ENCODE measurements at regions not wholly inside any gene's neighbourhood (a gene's known extent, or its start where the extent isn't known, plus 50 kb on each side); places are given as distances from the start of the nearest gene placed in this dataset.

DNA sequence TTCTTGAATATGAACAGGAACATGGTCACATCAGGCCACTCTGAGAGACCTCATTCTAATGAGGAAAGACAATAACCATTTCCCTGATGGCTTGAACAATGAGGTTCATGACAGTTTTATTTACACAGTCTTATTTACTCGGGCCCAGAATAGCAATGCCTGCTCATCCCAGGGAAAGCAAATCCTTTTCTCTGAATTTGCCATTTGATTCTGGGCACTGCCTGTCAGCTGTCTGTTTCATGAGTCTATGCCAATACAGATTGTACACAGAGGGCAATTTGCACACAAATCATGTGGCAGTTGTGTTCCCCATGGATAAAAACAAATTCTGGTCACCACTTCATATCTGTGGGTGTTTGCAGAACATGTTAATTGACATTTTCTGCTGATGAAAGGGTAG lies 492.5 kb downstream of the ACTL7B start:
- H3K36me3 Mint-ChIP-seq (ENCODE audit: unreplicated experiment), result no peaks in the 10 kb centered on the region
- TF ChIP-seq, protein P1, sequence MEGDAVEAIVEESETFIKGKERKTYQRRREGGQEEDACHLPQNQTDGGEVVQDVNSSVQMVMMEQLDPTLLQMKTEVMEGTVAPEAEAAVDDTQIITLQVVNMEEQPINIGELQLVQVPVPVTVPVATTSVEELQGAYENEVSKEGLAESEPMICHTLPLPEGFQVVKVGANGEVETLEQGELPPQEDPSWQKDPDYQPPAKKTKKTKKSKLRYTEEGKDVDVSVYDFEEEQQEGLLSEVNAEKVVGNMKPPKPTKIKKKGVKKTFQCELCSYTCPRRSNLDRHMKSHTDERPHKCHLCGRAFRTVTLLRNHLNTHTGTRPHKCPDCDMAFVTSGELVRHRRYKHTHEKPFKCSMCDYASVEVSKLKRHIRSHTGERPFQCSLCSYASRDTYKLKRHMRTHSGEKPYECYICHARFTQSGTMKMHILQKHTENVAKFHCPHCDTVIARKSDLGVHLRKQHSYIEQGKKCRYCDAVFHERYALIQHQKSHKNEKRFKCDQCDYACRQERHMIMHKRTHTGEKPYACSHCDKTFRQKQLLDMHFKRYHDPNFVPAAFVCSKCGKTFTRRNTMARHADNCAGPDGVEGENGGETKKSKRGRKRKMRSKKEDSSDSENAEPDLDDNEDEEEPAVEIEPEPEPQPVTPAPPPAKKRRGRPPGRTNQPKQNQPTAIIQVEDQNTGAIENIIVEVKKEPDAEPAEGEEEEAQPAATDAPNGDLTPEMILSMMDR (IDR thresholded peaks at IDR 0.05), result no peak
- no peak overlapping the region for H3K4me3 Mint-ChIP-seq (ENCODE audit: unreplicated experiment)
- H3K27me3 Mint-ChIP-seq (ENCODE audit: unreplicated experiment), result no peaks in the 10 kb centered on the region
- H3K9me3 Mint-ChIP-seq (ENCODE audit: unreplicated experiment), result peaks cover 9% of the 10 kb centered on the region
- H3K4me1 Mint-ChIP-seq (ENCODE audit: unreplicated experiment), result peaks cover 4% of the 10 kb centered on the region
- no peak overlapping the region for H3K27ac Mint-ChIP-seq (ENCODE audit: unreplicated experiment)
- DNase-seq (ENCODE audit: extremely low spot score, unreplicated experiment), result no peak

DNA sequence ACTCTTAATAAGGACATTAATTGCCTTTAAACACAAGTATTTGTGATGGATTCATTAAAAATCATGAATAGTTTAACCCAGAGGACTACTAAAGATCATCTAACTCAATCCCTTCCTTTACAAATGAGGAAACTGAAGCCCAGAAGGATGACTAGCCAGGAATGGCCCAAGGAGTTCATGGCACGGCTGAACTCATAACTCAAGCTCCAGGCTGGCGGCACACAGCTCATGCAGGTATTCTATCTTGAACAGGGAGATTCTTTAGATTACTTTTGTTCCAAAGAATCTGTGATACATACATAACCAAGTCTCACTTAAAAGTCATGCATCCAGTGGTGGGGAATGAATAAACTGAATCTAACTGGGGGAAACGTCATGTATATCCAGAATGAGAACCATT lies 495.5 kb downstream of the ACTL7B start:
- TF ChIP-seq, protein P1 (IDR thresholded peaks at IDR 0.05), result no peak
- Mint-ChIP-seq H3K36me3 (ENCODE audit: unreplicated experiment) (no peaks in the 10 kb centered on the region), H3K9me3 (ENCODE audit: unreplicated experiment) (no peaks in the 10 kb centered on the region), H3K27me3 (ENCODE audit: unreplicated experiment) (no peaks in the 10 kb centered on the region), H3K4me1 (ENCODE audit: unreplicated experiment) (peaks cover 4% of the 10 kb centered on the region), H3K4me3 (ENCODE audit: unreplicated experiment) (no peak overlapping the region), H3K27ac (ENCODE audit: unreplicated experiment) (no peak overlapping the region)
- DNase-seq (ENCODE audit: extremely low spot score, unreplicated experiment), result no peak

DNA sequence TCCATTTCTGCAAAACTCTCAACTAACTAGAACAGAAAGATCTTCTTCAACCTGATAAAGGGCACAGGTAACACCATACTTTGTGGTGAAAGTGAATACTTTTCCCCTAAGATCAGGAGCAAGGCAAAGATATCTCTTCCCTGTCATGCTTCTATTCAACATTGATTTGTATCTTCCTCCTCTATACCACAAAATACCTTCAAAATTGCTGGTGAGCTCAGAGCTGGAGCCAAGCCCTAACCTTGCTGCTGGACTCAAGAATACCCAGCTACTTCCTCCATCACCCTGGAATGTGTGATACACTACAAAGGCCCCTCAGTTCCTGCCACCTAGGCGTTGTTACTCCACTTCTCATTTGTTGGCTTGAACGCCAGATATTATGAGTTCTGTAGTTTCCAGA lies 499.0 kb downstream of the ACTL7B start:
- no peak overlapping the region for H3K27ac Mint-ChIP-seq (ENCODE audit: unreplicated experiment)
- no peak overlapping the region for H3K4me3 Mint-ChIP-seq (ENCODE audit: unreplicated experiment)
- H3K4me1 Mint-ChIP-seq (ENCODE audit: unreplicated experiment), result no peaks in the 10 kb centered on the region
- no peaks in the 10 kb centered on the region for H3K36me3 Mint-ChIP-seq (ENCODE audit: unreplicated experiment)
- no peaks in the 10 kb centered on the region for H3K27me3 Mint-ChIP-seq (ENCODE audit: unreplicated experiment)
- no peak for DNase-seq (ENCODE audit: extremely low spot score, unreplicated experiment)
- no peaks in the 10 kb centered on the region for H3K9me3 Mint-ChIP-seq (ENCODE audit: unreplicated experiment)
- TF ChIP-seq, protein P1 (IDR thresholded peaks at IDR 0.05), result no peak

DNA sequence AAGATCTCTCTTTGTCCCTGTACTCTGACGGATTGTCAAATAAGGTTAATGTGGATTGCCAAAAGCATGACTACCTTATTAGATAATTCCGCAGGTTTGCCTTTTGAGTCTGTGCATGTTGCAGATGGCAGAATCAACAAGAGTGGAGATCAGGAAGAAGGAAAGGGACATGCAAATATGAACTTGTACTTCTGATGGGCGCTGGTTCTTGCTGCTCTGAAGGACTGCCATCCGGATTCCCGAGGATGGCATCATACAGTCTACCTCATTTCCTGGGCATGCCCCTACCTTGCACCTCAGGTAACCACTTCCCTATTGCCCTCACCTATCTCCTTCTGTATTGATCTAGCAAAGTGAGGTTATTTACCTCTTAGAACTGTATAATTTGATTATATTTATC lies 504.2 kb downstream of the ACTL7B start:
- no peak for DNase-seq (ENCODE audit: extremely low spot score, unreplicated experiment)
- Mint-ChIP-seq H3K9me3 (ENCODE audit: unreplicated experiment) (no peaks in the 10 kb centered on the region), H3K4me1 (ENCODE audit: unreplicated experiment) (no peaks in the 10 kb centered on the region), H3K4me3 (ENCODE audit: unreplicated experiment) (no peak overlapping the region), H3K27me3 (ENCODE audit: unreplicated experiment) (no peaks in the 10 kb centered on the region), H3K27ac (ENCODE audit: unreplicated experiment) (no peak overlapping the region), H3K36me3 (ENCODE audit: unreplicated experiment) (no peaks in the 10 kb centered on the region)
- TF ChIP-seq, protein P1 (IDR thresholded peaks at IDR 0.05), result no peak

DNA sequence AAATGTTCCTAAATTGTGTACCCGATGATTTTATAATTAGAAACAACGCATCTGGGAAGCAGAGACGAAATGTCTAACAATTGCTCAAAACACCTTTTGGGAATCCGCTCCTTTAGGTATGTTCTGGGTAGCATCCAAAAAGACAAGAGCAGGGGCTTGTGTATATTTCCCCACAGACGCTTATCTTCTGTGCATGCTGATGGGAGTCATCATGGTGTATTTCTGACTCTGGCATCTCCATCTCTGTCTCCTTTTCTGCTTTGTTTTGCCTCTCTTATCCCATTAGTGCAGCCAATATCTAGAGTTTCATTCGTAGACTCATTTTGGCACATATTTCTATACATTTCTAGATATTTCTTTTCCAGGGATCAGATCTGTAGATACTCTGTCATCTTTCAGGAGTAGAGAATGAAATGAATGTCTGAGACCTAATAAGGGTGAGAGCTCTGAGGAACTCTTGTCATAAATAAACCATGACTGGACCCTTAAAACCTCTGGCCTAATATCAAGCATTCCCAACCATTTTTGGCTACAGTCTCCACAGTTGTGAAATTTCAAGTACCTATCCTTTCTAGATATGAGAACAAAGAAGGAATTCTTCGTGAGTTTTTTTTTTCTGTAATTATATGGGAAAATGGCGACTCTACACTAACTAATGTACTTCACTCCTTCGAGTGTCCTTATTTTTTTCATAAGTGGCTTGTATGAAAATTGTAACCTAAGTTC lies 508.2 kb downstream of the ACTL7B start:
- Mint-ChIP-seq H3K9me3 (ENCODE audit: unreplicated experiment) (no peaks in the 10 kb centered on the region), H3K4me3 (ENCODE audit: unreplicated experiment) (no peak overlapping the region), H3K27me3 (ENCODE audit: unreplicated experiment) (no peaks in the 10 kb centered on the region), H3K36me3 (ENCODE audit: unreplicated experiment) (no peaks in the 10 kb centered on the region), H3K4me1 (ENCODE audit: unreplicated experiment) (peaks cover 9% of the 10 kb centered on the region), H3K27ac (ENCODE audit: unreplicated experiment) (no peak overlapping the region)
- TF ChIP-seq, protein P1 (IDR thresholded peaks at IDR 0.05), result no peak
- no peak for DNase-seq (ENCODE audit: extremely low spot score, unreplicated experiment)

Data from osteocyte (in vitro differentiated cells).